ENCODE measurements at regions not wholly inside any gene's neighbourhood (a gene's known extent, or its start where the extent isn't known, plus 50 kb on each side); places are given as distances from the start of the nearest gene placed in this dataset.

- H3K4me3 Mint-ChIP-seq (ENCODE audit: low read depth, unreplicated experiment), result no peak overlapping the region
- H3K27me3 Mint-ChIP-seq (ENCODE audit: unreplicated experiment), result no peaks in the 10 kb centered on the region
- CTCF ChIA-PET, result interaction anchor here (0.5 kb wide), 1 partner anchor 600 kb away, joined by 3 read pairs; no protein-coding TSS in a partner anchor
- BruUV-seq (replicated peaks), result no TSS peak
- H3K9me3 Mint-ChIP-seq (ENCODE audit: low read depth, unreplicated experiment), result peaks cover 1% of the 10 kb centered on the region
- H3K36me3 Mint-ChIP-seq (ENCODE audit: insufficient read depth, unreplicated experiment), result no peaks in the 10 kb centered on the region
- no peaks in the 10 kb centered on the region for H3K4me1 Mint-ChIP-seq (ENCODE audit: low read depth, unreplicated experiment)
- H3K27ac Mint-ChIP-seq (ENCODE audit: unreplicated experiment), result no peak overlapping the region
- intact Hi-C loops (cut with micrococcal nuclease; ENCODE audit: unreplicated experiment), result no loop called here
- no peak for TF ChIP-seq CTCF (IDR thresholded peaks at IDR 0.05; ENCODE audit: unreplicated experiment)
- no peak for DNase-seq
Observed at GRCh38 chr1:218694636-218695035, 349.5 kb downstream of the TGFB2 start.

- Mint-ChIP-seq H3K4me3 (ENCODE audit: low read depth, unreplicated experiment) (no peak overlapping the region), H3K9me3 (ENCODE audit: low read depth, unreplicated experiment) (peaks cover 6% of the 10 kb centered on the region), H3K27ac (ENCODE audit: unreplicated experiment) (no peak overlapping the region), H3K27me3 (ENCODE audit: unreplicated experiment) (no peaks in the 10 kb centered on the region), H3K4me1 (ENCODE audit: low read depth, unreplicated experiment) (no peaks in the 10 kb centered on the region), H3K36me3 (ENCODE audit: insufficient read depth, unreplicated experiment) (no peaks in the 10 kb centered on the region)
- CTCF ChIA-PET, result interaction anchor here (0.6 kb wide), 1 partner anchor 183 kb away, joined by 3 read pairs; no protein-coding TSS in a partner anchor
- no peak for DNase-seq
- TF ChIP-seq CTCF (IDR thresholded peaks at IDR 0.05; ENCODE audit: unreplicated experiment), result no peak
- no TSS peak for BruUV-seq (replicated peaks)
- intact Hi-C loops (cut with micrococcal nuclease; ENCODE audit: unreplicated experiment), result no loop called here
Observed at GRCh38 chr1:218695525-218695924, 350.4 kb downstream of the TGFB2 start.

- CTCF ChIA-PET, result interaction anchor here (0.6 kb wide), 1 partner anchor 1516 kb away, joined by 3 read pairs; no protein-coding TSS in a partner anchor
- peaks cover 8% of the 10 kb centered on the region for H3K9me3 Mint-ChIP-seq (ENCODE audit: low read depth, unreplicated experiment)
- H3K4me3 Mint-ChIP-seq (ENCODE audit: low read depth, unreplicated experiment), result no peak overlapping the region
- H3K36me3 Mint-ChIP-seq (ENCODE audit: insufficient read depth, unreplicated experiment), result no peaks in the 10 kb centered on the region
- no peaks in the 10 kb centered on the region for H3K27me3 Mint-ChIP-seq (ENCODE audit: unreplicated experiment)
- peaks cover 9% of the 10 kb centered on the region for H3K4me1 Mint-ChIP-seq (ENCODE audit: low read depth, unreplicated experiment)
- no TSS peak for BruUV-seq (replicated peaks)
- no peak for DNase-seq
- TF ChIP-seq CTCF (IDR thresholded peaks at IDR 0.05; ENCODE audit: unreplicated experiment), result no peak
- H3K27ac Mint-ChIP-seq (ENCODE audit: unreplicated experiment), result no peak overlapping the region
- intact Hi-C loops (cut with micrococcal nuclease; ENCODE audit: unreplicated experiment), result no loop called here
Observed at GRCh38 chr1:218698141-218698540, 353.0 kb downstream of the TGFB2 start.

GRCh38 chr1:218699421-218699820, 354.3 kb downstream of the TGFB2 start:
- DNase-seq, result no peak
- CTCF ChIA-PET, result no interaction called here
- no TSS peak for BruUV-seq (replicated peaks)
- TF ChIP-seq CTCF (IDR thresholded peaks at IDR 0.05; ENCODE audit: unreplicated experiment), result no peak
- intact Hi-C loops (cut with micrococcal nuclease; ENCODE audit: unreplicated experiment), result no loop called here
- H3K36me3 Mint-ChIP-seq (ENCODE audit: insufficient read depth, unreplicated experiment), result no peaks in the 10 kb centered on the region
- peaks cover 15% of the 10 kb centered on the region for H3K4me1 Mint-ChIP-seq (ENCODE audit: low read depth, unreplicated experiment)
- no peak overlapping the region for H3K27ac Mint-ChIP-seq (ENCODE audit: unreplicated experiment)
- no peaks in the 10 kb centered on the region for H3K27me3 Mint-ChIP-seq (ENCODE audit: unreplicated experiment)
- no peak overlapping the region for H3K4me3 Mint-ChIP-seq (ENCODE audit: low read depth, unreplicated experiment)
- H3K9me3 Mint-ChIP-seq (ENCODE audit: low read depth, unreplicated experiment), result peaks cover 8% of the 10 kb centered on the region
